ENCODE measurements at regions not wholly inside any gene's neighbourhood (a gene's known extent, or its start where the extent isn't known, plus 50 kb on each side); places are given as distances from the start of the nearest gene placed in this dataset.

- no peak for TF ChIP-seq ARID4B (CRISPR knock-in tag; IDR thresholded peaks at IDR 0.05; ENCODE audit: borderline replicate concordance)
- TF ChIP-seq CTCF (IDR thresholded peaks at IDR 0.05) = no peak
- no peak for TF ChIP-seq USF1 (CRISPR knock-in tag; IDR thresholded peaks at IDR 0.05)
- TF ChIP-seq ZBTB21 (CRISPR knock-in tag; IDR thresholded peaks at IDR 0.05; ENCODE audit: borderline replicate concordance) = no peak
Observed at GRCh38 chr3:94543161-94543560, 480.3 kb downstream of the NSUN3 start.

Measured in WTC11 (cell line).